C4-2B (cell line): ENCODE measurements at regions not wholly inside any gene's neighbourhood (a gene's known extent, or its start where the extent isn't known, plus 50 kb on each side); places are given as distances from the start of the nearest gene placed in this dataset.

ENCODE experiments used
- ZFX ChIP-seq: fragments of 450-650 bp; IDR thresholded peaks from 2 replicates; pipeline ENCODE4 v1.6.1; 2017
- TF ChIP-seq, protein P1 (sequence below): fragments of 450-650 bp; conservative IDR thresholded peaks from 2 replicates; pipeline ENCODE4 v1.5.1; 2017; ENCODE audit warnings: mild to moderate bottlenecking

DNA sequence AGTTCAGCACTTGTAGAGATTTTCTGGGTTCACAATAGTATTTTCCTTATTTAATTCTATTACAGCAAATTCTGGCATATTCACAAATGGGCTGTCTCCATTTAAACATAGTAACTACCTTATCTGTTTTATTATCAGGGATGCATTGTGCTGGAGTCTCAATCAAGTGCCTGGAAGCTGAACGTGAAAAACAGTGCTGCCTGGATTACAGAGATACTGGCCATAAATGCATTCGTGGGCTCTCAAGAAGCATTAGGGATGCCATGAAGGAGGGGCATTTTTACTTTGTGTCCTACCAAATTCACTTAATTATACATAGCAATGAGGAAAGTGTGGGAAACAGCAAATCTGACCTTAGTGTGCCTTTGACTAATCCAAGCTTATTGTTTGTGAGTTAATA lies 184.6 kb downstream of the ABCC12 start:
- TF ChIP-seq, protein P1, sequence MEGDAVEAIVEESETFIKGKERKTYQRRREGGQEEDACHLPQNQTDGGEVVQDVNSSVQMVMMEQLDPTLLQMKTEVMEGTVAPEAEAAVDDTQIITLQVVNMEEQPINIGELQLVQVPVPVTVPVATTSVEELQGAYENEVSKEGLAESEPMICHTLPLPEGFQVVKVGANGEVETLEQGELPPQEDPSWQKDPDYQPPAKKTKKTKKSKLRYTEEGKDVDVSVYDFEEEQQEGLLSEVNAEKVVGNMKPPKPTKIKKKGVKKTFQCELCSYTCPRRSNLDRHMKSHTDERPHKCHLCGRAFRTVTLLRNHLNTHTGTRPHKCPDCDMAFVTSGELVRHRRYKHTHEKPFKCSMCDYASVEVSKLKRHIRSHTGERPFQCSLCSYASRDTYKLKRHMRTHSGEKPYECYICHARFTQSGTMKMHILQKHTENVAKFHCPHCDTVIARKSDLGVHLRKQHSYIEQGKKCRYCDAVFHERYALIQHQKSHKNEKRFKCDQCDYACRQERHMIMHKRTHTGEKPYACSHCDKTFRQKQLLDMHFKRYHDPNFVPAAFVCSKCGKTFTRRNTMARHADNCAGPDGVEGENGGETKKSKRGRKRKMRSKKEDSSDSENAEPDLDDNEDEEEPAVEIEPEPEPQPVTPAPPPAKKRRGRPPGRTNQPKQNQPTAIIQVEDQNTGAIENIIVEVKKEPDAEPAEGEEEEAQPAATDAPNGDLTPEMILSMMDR: no peak
- TF ChIP-seq ZFX: no peak
